K562 (cell line): ENCODE measurements at regions not wholly inside any gene's neighbourhood (a gene's known extent, or its start where the extent isn't known, plus 50 kb on each side); places are given as distances from the start of the nearest gene placed in this dataset.

Experiments
- MYC ChIP-seq, 2 experiments: fragments of 250-450 bp in 1 of 2; sonication (Bioruptor Pico) in 1 of 2; IDR thresholded peaks; 2 replicates each; pipeline versions ENCODE4 v1.5.1 to v1.6.1; 2012 to 2021; ENCODE audit warnings: low read depth in 2 of 2, borderline replicate concordance in 1 of 2, improper control_type of control experiment in 1 of 2, low read length in 1 of 2, mild to moderate bottlenecking in 1 of 2, moderate library complexity in 1 of 2
- NFIC ChIP-seq: fragments of 450-650 bp; IDR thresholded peaks from 2 replicates; pipeline ENCODE4 v1.6.1; 2017; ENCODE audit warnings: mild to moderate bottlenecking, inconsistent platforms
- ZBTB8A ChIP-seq: fragments of 450-650 bp; IDR thresholded peaks from 2 replicates; pipeline ENCODE4 v1.6.1; 2018; ENCODE audit warnings: mild to moderate bottlenecking, moderate library complexity; ENCODE audit not compliant: partially characterized antibody
- TF ChIP-seq, protein P1 (sequence below), 2 experiments: fragments of 450-650 bp; IDR thresholded peaks; 2 replicates each; pipeline ENCODE4 v1.6.1; 2016; ENCODE audit warnings: mild to moderate bottlenecking in 2 of 2, borderline replicate concordance in 1 of 2, low read depth in 1 of 2, moderate library complexity in 1 of 2
- TF ChIP-seq, protein P2 (sequence below): fragments of 450-650 bp; IDR thresholded peaks from 2 replicates; pipeline ENCODE4 v1.6.1; 2016; ENCODE audit warnings: missing biosample characterization, missing genetic modification characterization
- TF ChIP-seq, protein P3 (sequence below): fragments of 250-450 bp; sonication (Bioruptor Pico); IDR thresholded peaks from 2 replicates; pipeline ENCODE4 v1.9.0; 2021; ENCODE audit warnings: mild to moderate bottlenecking, inconsistent platforms

DNA sequence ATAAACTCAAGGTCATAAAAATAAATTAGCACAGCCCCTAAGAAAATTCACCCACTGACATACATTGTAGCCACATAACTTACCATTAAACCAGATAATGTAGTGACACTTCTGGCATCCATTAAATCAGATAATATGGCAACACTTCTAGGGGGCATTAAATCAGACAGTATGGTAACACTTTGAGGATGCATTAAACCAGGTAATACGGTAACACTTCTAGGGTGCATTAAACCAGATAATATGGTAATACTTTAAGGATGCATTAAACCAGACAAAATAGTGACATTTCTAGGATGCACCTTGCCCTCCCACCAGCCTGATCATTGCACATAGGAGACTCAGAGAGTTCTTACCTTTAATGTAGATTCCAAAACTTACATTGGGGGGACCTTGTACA lies 1220.5 kb upstream of the TMEM132C start (continued):
- TF ChIP-seq, protein P1, sequence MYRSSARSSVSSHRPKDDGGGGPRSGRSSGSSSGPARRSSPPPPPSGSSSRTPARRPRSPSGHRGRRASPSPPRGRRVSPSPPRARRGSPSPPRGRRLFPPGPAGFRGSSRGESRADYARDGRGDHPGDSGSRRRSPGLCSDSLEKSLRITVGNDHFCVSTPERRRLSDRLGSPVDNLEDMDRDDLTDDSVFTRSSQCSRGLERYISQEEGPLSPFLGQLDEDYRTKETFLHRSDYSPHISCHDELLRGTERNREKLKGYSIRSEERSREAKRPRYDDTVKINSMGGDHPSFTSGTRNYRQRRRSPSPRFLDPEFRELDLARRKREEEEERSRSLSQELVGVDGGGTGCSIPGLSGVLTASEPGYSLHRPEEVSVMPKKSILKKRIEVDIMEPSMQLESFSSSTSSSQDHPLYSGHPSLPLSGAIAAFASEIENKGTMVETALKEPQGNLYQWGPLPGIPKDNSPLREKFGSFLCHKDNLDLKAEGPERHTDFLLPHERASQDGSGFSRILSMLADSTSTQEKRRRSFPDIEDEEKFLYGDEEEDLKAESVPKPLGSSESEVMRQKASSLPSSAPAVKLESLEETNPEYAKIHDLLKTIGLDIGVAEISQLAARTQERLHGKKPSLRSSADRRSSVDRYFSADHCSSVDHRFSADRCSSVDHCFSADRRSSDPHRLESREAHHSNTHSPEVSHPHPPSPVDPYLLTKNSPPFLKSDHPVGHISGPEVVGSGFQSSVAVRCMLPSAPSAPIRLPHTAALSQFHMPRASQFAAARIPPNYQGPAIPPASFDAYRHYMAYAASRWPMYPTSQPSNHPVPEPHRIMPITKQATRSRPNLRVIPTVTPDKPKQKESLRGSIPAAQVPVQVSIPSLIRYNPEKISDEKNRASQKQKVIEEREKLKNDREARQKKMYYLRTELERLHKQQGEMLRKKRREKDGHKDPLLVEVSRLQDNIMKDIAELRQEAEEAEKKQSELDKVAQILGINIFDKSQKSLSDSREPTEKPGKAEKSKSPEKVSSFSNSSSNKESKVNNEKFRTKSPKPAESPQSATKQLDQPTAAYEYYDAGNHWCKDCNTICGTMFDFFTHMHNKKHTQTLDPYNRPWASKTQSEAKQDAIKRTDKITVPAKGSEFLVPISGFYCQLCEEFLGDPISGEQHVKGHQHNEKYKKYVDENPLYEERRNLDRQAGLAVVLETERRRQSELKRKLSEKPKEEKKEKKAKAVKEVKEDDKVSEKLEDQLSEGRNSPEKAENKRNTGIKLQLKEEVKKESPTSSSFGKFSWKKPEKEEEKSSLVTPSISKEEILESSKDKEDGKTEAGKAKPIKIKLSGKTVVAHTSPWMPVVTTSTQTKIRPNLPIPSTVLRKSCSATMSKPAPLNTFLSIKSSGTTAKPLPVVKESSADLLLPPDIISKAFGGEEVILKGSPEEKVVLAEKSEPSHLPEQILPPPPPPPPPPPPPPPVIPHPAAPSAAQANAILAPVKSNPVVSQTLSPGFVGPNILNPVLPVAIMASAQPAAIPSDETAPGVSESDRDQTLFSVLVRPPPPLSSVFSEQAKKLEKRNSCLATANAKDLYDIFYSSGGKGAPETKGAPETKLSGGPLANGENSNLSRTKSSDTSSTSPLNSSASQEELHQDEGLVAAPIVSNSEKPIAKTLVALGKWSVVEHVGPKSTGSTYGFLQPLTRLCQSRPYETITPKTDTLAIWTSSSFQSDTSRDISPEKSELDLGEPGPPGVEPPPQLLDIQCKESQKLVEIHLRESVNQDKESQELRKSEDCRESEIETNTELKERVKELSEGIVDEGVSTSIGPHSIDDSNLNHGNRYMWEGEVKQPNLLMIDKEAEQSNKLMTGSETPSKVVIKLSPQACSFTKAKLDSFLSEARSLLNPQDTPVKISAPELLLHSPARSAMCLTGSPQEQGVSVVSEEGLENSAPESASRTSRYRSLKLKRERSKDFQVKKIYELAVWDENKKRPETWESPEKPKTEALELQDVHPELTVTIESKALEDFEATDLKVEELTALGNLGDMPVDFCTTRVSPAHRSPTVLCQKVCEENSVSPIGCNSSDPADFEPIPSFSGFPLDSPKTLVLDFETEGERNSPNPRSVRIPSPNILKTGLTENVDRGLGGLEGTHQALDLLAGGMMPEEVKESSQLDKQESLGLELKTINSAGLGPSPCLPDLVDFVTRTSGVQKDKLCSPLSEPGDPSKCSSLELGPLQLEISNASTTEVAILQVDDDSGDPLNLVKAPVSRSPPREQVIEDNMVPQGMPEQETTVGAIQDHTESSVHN (IDR thresholded peaks at IDR 0.05; ENCODE audit: borderline replicate concordance in 1 of 2, low read depth in 1 of 2): no peak
- TF ChIP-seq, protein P2, sequence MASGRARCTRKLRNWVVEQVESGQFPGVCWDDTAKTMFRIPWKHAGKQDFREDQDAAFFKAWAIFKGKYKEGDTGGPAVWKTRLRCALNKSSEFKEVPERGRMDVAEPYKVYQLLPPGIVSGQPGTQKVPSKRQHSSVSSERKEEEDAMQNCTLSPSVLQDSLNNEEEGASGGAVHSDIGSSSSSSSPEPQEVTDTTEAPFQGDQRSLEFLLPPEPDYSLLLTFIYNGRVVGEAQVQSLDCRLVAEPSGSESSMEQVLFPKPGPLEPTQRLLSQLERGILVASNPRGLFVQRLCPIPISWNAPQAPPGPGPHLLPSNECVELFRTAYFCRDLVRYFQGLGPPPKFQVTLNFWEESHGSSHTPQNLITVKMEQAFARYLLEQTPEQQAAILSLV (tag): no peak
- peak; percentile 52 for TF ChIP-seq NFIC
- no peak for TF ChIP-seq ZBTB8A
- TF ChIP-seq, protein P3, sequence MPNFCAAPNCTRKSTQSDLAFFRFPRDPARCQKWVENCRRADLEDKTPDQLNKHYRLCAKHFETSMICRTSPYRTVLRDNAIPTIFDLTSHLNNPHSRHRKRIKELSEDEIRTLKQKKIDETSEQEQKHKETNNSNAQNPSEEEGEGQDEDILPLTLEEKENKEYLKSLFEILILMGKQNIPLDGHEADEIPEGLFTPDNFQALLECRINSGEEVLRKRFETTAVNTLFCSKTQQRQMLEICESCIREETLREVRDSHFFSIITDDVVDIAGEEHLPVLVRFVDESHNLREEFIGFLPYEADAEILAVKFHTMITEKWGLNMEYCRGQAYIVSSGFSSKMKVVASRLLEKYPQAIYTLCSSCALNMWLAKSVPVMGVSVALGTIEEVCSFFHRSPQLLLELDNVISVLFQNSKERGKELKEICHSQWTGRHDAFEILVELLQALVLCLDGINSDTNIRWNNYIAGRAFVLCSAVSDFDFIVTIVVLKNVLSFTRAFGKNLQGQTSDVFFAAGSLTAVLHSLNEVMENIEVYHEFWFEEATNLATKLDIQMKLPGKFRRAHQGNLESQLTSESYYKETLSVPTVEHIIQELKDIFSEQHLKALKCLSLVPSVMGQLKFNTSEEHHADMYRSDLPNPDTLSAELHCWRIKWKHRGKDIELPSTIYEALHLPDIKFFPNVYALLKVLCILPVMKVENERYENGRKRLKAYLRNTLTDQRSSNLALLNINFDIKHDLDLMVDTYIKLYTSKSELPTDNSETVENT: no peak
- no peak for TF ChIP-seq MYC (IDR thresholded peaks at IDR 0.05; ENCODE audit: low read depth, low read length)
- TF ChIP-seq MYC (CRISPR knock-in tag; IDR thresholded peaks at IDR 0.05; ENCODE audit: borderline replicate concordance, low read depth): no peak
